K562 (cell line): ENCODE measurements at regions not wholly inside any gene's neighbourhood (a gene's known extent, or its start where the extent isn't known, plus 50 kb on each side); places are given as distances from the start of the nearest gene placed in this dataset.

Source experiments
- ATF6 ChIP-seq: sonication (generic); formaldehyde crosslinking; IDR thresholded peaks from 2 replicates; pipeline ENCODE4 v1.4.0; 2020; ENCODE audit warnings: mild to moderate bottlenecking, missing genetic modification reagents
- BCL6 ChIP-seq: fragments of 250-450 bp; sonication (Bioruptor Pico); IDR thresholded peaks from 2 replicates; pipeline ENCODE4 v1.4.0; 2020
- BCLAF1 ChIP-seq, 2 experiments: fragments of 450-650 bp in 1 of 2; IDR thresholded peaks; 2 replicates each; pipeline ENCODE4 v1.6.1; 2011 to 2017; ENCODE audit warnings: low read depth in 2 of 2, antibody characterized with exemption in 1 of 2, borderline replicate concordance in 1 of 2, low read length in 1 of 2, mild to moderate bottlenecking in 1 of 2, mixed read lengths in 1 of 2; ENCODE audit not compliant: control insufficient read depth in 1 of 2
- BRD4 ChIP-seq: fragments of 200-600 bp; sonication (generic); IDR thresholded peaks from 2 replicates; pipeline ENCODE4 v1.6.1; 2017; ENCODE audit warnings: inconsistent platforms
- CHCHD3 ChIP-seq: fragments of 250-450 bp; sonication (Bioruptor Pico); IDR thresholded peaks from 2 replicates; pipeline ENCODE4 v2.1.2; 2022; ENCODE audit warnings: mild to moderate bottlenecking
- DDX20 ChIP-seq: fragments of 450-650 bp; IDR thresholded peaks from 2 replicates; pipeline ENCODE4 v1.6.1; 2016; ENCODE audit warnings: missing genetic modification characterization, low read depth, mild to moderate bottlenecking, missing compliant biosample characterization, moderate library complexity
- HIVEP1 ChIP-seq: fragments of 250-450 bp; sonication (Bioruptor Pico); IDR thresholded peaks from 2 replicates; pipeline ENCODE4 v1.4.0; 2020; ENCODE audit warnings: mild to moderate bottlenecking
- HNRNPH1 ChIP-seq: fragments of 200-400 bp; formaldehyde crosslinking; optimal IDR thresholded peaks from 2 replicates; pipeline ENCODE3; 2017; ENCODE audit warnings: low read depth, mild to moderate bottlenecking, low read length, moderate library complexity
- KDM2B ChIP-seq: fragments of 250-450 bp; sonication (Bioruptor Pico); IDR thresholded peaks from 2 replicates; pipeline ENCODE4 v1.8.0; 2021; ENCODE audit warnings: mild to moderate bottlenecking, moderate library complexity
- MAFK ChIP-seq: IDR thresholded peaks from 2 replicates; pipeline ENCODE4 v1.6.1; 2011; ENCODE audit warnings: low read length, improper control_type of control experiment
- NONO ChIP-seq, 2 experiments: fragments of 200-400 bp in 1 of 2; fragments of 450-650 bp in 1 of 2; formaldehyde crosslinking in 1 of 2; IDR thresholded peaks; 2 replicates each; pipeline ENCODE4 v1.6.1; 2017; ENCODE audit warnings: low read depth in 2 of 2, mild to moderate bottlenecking in 2 of 2, moderate library complexity in 2 of 2, low read length in 1 of 2
- POLR2A ChIP-seq: fragments of 450-650 bp; conservative IDR thresholded peaks from 2 replicates; pipeline ENCODE4 v1.6.1; 2016
- RUNX1 ChIP-seq: sonication (generic); IDR thresholded peaks from 2 replicates; pipeline ENCODE4 v1.6.1; 2016; ENCODE audit warnings: antibody characterized with exemption, low read depth
- SETDB1 ChIP-seq: IDR thresholded peaks from one replicate; pipeline ENCODE4 v1.6.1; 2012; ENCODE audit warnings: low read length, control low read depth, inconsistent platforms
- SP1 ChIP-seq: sonication (generic); formaldehyde crosslinking; IDR thresholded peaks from 2 replicates; pipeline ENCODE4 v1.8.1; 2022; ENCODE audit warnings: mild to moderate bottlenecking, missing genetic modification reagents
- SREBF2 ChIP-seq: sonication (generic); formaldehyde crosslinking; IDR thresholded peaks from 2 replicates; pipeline ENCODE4 v1.4.0; 2020; ENCODE audit warnings: mild to moderate bottlenecking, missing genetic modification reagents
- TCFL5 ChIP-seq: fragments of 250-450 bp; sonication (Bioruptor Pico); conservative IDR thresholded peaks from 2 replicates; pipeline ENCODE4 v1.6.1; 2021; ENCODE audit warnings: mild to moderate bottlenecking, moderate library complexity, matching md5 sums
- TRIM28 ChIP-seq: fragments of 450-650 bp; IDR thresholded peaks from 2 replicates; pipeline ENCODE4 v1.6.1; 2017
- ZBTB43 ChIP-seq: sonication (generic); formaldehyde crosslinking; IDR thresholded peaks from 2 replicates; pipeline ENCODE4 v1.8.0; 2023; ENCODE audit warnings: mild to moderate bottlenecking, missing genetic modification reagents
- ZNF143 ChIP-seq: sonication (generic); formaldehyde crosslinking; IDR thresholded peaks from 2 replicates; pipeline ENCODE4 v1.9.0; 2022; ENCODE audit warnings: mild to moderate bottlenecking, missing genetic modification reagents
- ZNF282 ChIP-seq: sonication (generic); formaldehyde crosslinking; IDR thresholded peaks from 2 replicates; pipeline ENCODE4 v1.8.1; 2023; ENCODE audit warnings: missing genetic modification reagents
- ZNF518B ChIP-seq: fragments of 250-450 bp; sonication (Bioruptor Pico); IDR thresholded peaks from 2 replicates; pipeline ENCODE4 v1.5.0; 2021; ENCODE audit warnings: mild to moderate bottlenecking, moderate library complexity

- no peak for TF ChIP-seq TRIM28
- TF ChIP-seq RUNX1: no peak
- no peak for TF ChIP-seq ZNF143 (CRISPR knock-in tag)
- no peak for TF ChIP-seq CHCHD3 (CRISPR knock-in tag)
- no peak for TF ChIP-seq TCFL5
- TF ChIP-seq DDX20 (tag): no peak
- TF ChIP-seq ZNF518B (CRISPR knock-in tag): no peak
- no peak; the same call in 1 of the 2 replicates for TF ChIP-seq POLR2A
- TF ChIP-seq SP1 (CRISPR knock-in tag): no peak
- TF ChIP-seq BRD4: no peak
- TF ChIP-seq HIVEP1: no peak
- TF ChIP-seq ZNF282 (CRISPR knock-in tag): no peak
- no peak for TF ChIP-seq MAFK
- TF ChIP-seq SREBF2 (CRISPR knock-in tag): no peak
- TF ChIP-seq KDM2B: no peak
- TF ChIP-seq ATF6 (CRISPR knock-in tag): no peak
- no peak for TF ChIP-seq ZBTB43
- no peak for TF ChIP-seq SETDB1
- TF ChIP-seq NONO (IDR thresholded peaks at IDR 0.05; ENCODE audit: low read depth in 2 of 2, low read length in 1 of 2): no peak
- no peak for TF ChIP-seq BCLAF1 (IDR thresholded peaks at IDR 0.05; ENCODE audit: borderline replicate concordance in 1 of 2, control insufficient read depth in 1 of 2, low read depth in 2 of 2, low read length in 1 of 2)
- no peak for TF ChIP-seq HNRNPH1
- no peak for TF ChIP-seq BCL6 (CRISPR knock-in tag)
Observed at GRCh38 chr9:129496473-129497004, 124.4 kb downstream of the C9orf50 start (continued).
